ENCODE measurements at regions not wholly inside any gene's neighbourhood (a gene's known extent, or its start where the extent isn't known, plus 50 kb on each side); places are given as distances from the start of the nearest gene placed in this dataset.

GRCh38 chr3:59578129-59578528 is 528.3 kb upstream of the CFAP20DC start:
- no peak for DNase-seq

DNA sequence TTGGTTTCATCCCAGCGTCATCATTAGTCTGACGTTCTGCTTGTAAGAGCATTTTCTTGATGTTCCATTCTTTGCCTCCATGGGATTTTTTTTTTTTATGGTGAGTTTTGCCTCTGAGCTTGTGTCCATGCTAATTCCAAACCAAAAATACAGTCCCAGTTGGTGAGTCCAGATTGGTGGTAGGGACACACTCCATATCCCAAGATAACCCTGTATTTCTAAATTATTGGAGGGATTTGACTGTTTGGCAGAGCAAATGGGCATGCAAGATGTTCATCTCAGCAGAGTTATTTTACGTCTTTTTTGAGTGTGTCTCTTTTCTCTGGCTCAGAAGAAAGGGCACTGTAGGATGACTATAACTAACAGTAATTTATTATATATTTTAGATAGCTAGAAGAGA is 526.8 kb upstream of the CFAP20DC start:
- no peak for DNase-seq

DNA sequence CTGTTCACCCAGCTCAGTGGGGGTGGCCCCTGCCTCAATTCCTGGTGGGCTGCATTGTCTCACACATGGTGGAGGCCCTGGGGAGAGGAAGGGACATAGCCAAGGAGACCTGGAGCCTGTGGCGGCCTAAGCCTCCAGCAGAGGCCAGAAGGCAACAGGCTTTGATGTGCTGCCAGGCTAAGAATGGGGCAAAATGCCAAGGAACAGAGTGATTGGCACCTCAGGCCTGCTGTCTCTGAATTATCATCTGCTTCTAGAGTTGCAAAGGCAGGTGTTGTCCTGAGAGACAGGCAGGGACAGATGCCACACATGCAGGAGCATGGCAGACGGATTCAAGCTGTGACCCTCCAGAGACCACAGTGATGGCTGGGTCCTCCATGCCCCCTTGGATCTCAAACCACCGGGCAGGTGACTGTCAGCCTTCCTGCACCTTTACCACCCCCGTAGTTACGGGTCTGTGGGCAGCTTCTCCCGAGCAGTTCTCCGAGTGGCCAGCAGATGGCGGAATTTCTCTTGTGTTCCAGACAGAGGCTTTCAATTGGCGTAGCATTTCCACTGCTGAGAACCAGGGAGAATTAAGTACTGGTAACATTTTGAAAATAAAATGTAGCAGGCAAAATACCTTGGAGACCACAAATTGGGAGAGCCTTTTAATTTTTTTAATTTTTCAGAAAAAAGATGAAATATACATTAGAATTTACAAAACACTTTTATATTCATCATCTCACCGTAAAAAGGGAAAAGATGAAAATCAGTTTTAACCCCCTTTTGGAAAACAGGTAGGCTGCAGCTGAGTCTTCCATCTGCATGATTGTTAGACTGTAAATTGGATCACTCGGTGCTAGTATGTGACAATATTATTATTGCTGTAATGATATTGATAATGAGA is 525.5 kb upstream of the CFAP20DC start:
- peak; percentile 91 for DNase-seq

GRCh38 chr3:59573911-59574310 is 524.1 kb upstream of the CFAP20DC start:
- no peak for DNase-seq

DNA sequence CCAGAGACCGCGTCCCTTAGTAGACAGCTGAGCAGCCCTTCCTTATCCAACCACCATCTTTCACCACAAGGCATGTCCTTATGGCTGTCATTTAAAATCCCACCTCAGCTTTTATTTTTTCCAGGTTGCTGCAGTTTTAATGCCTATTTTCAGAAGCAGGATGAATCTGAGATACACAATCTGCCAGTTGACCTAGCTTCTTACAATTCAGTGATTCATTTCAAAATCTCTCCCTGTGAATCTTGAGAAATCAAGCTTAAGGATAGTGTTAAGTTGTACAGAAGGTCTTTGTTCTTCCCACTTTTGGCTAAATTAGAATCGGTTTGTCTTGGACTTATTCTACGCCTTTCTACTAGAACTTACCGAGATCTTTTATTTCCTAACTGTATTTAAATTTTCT is 522.3 kb upstream of the CFAP20DC start:
- DNase-seq, result no peak

DNA sequence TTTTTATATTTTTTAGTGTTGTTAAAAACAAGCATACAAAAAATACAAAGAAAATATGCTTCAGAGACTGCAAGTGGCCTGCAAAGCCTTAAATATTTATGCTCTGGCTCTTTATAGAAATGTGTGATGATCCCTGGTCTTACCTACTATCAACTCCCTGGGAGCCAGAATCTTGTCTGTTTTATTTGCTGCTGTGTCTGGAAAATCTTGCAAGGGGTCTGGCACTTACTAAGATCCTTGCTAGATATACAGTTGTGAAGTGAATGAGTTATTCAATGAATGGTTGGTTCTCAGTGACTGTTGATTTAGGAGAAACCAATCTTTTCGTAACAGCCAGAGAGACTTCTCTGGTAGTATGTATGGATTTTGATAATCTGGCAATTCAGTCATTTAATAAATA is 521.0 kb upstream of the CFAP20DC start:
- no peak for DNase-seq

- DNase-seq, result no peak
These were observed 517.8 kb upstream of the CFAP20DC start for GRCh38 chr3:59567661-59568060.

DNA sequence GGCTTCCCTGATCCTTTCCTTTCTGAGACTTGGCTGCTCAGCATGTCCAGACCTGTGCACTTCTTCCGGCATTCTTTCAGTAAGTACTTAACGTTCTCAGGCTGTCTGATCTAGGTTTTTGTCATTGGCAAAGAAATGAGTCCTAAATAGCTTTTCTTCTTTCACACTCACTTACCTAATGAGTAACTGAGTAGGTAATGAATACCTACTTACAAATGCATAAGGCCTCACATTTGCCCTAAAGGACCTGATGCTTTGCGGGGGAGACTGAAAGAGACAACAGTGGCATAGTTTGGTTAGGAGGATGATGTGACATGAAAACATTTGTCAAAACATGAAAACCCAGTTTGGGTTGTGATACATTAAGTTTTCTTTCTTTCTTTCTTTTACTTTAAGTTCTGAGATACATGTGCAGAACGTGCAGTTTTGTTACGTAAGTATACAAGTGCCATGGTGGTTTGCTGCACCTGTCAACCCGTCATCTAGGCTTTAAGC is 516.7 kb upstream of the CFAP20DC start:
- DNase-seq, result no peak

DNA sequence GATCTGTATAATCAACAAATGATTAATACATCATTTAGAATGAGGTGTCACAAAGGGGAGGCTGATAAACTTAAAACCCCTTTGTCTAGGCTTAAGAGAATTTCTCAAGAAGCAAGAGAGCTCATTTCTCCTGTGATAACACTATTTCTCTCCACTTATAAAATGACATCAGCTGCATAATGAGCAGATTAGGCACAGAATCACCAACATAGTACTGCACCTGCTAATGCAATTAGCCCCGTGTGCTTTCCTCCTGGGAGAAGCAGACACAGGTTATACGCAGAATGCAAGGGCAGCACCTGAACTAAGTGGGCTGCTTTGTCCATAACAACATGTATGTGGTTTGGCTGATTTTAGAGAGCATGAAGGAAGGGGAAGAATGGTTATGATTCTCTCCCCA is 515.3 kb upstream of the CFAP20DC start:
- DNase-seq, result no peak

GRCh38 chr3:59563966-59564365 is 514.1 kb upstream of the CFAP20DC start:
- no peak for DNase-seq

DNA sequence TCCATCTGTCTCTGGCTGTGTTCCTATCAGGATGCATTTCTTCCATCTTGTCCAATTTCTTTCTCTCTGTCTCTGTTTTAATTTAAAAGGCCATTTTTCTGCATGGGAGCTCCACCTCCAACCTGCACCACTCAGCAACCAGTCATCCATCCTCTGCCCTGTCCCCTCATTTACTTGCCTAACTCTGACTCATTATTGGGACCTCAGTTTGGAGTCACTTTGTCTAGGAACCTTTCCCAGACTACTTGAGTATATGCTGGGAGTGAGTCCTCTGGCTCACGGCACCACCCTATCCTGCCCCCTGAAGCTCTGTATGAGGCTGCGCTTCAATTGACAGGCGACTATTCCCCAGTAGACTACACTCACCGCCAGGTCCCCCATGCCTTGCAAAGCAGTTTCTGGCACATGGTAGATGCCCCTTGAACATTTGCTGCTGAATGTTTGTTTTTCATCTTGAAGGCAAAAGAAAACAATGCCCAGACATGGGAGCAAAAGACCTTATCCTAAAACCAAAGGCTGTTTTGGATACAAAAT is 513.3 kb upstream of the CFAP20DC start:
- no peak for DNase-seq

DNA sequence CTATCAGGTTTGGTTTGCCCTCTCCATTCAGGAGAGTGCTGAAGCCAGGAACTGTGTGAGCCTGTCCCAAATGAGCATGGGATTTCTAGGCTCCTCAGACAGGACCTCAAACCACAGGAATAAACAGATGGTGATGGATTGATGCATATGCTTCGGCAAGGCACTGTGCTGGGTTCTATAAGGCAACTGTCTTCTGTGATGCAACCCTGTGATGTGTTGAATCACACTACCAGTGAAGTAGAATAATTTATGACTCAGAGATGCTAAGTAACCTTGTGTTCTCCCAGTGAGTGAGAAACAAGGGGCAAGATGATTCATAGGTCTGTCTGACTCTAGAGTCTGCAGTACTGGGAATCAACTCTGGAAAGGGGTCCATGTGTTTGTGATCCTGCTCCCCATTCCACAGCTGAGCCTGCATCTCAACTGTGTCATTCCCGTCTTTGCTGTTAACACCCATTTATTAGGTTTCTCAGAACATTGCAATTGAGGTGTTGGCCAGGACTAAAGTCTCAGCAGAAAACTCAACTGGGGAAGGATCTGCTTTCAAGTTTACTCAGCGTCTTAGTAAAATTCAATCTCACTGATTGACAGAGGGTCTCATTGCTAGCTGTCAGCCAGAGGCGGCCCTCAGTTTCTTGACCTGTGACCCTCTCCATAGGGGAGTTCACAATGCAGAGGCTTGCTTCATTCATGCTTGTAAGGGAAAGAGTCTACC is 510.1 kb upstream of the CFAP20DC start:
- DNase-seq, result peak; percentile 19

DNA sequence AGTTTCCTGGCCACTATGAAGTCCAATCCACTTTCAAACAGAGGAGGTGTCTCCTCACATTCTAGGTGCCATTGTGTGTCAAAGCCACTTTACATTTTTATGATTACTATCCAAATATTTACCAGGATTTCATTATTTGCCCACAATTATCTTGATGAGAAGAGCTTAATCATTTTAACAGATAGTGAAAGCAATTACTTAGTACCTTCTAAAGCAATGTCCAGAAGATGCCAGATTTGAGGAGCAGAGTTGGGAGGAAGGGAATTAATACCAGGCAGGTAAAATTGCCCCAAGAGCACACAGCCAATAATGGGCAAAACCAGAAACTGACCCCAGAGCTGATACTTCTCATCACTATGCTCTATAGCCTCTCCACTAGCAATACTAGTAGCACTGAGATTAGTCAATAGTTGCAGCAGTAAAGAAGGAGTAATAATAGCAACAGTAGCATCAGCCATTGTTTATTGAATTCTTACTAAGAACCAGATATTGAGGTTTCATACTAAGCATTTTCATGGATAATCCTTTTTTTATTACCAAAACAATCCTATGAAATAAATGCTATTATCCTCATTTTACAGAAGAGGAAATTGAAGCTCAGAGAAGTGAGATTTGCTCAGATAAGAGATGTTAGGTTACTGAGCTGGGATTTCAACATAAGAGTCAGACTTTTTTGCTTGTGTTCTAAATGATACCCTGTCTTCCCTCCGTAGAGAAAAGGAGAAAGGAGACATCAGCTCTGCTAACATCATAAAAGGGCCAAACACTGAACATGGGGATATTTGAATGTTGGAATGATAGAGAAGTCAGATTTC is 509.3 kb upstream of the CFAP20DC start:
- DNase-seq, result no peak

DNA sequence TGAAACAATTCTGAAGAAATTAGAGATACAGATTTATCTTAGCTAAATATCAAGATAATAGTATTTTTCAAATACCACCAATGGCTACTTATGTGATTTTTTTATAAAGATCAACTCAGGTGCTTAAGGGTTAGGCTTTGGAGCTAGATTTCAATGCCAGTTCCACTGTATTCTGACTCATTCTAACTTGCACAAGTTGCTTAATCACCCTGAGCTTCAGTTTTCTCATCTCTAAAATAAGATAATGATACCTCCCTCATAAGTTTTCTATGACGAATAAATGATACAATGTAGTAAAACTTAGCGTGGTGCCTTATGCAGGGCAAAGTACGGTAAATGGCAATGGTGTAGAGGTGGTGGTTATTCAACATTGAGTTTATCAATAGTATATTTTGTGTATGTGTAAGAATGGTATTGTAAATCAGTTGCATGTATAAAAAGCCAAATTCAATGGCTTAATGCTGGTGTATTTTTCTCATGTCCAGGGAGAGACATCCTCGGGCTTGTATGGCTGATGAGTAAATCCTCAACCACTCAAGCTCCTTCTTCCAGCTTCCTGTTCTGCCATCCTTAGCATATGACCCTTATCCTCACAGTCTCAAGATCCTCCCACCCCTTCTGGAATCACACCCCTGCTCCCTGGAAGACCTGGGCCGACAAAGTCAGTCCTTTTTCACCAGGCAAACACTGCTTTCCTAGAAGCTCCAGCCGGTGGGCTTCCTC is 505.9 kb upstream of the CFAP20DC start:
- no peak for DNase-seq

DNA sequence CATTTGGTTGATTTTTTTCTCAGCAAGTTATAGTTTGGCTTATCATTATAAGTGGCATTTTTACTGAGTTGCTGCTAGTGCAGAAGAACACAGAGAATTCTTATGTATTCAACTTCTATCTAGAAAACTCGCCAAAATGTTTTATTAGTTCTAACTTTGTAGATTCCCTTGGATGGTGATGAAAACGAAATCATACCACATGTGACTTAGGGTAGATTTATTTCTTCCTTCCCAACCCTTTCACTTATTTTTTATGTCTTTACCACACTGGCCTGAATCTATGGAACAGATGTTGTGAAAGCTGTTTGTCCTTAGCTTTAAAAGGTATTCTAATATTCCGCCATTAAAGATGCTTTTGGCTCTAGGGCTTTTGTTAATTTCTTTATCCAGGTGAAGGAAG is 503.3 kb upstream of the CFAP20DC start:
- no peak for DNase-seq

- DNase-seq, result no peak
These were observed 502.0 kb upstream of the CFAP20DC start for GRCh38 chr3:59551834-59552233.

GRCh38 chr3:59549962-59550361 is 500.1 kb upstream of the CFAP20DC start:
- DNase-seq, result no peak

- no peak for DNase-seq
These were observed 498.0 kb upstream of the CFAP20DC start for GRCh38 chr3:59547874-59548273.

GRCh38 chr3:59546522-59546921 is 496.7 kb upstream of the CFAP20DC start:
- DNase-seq, result no peak

DNA sequence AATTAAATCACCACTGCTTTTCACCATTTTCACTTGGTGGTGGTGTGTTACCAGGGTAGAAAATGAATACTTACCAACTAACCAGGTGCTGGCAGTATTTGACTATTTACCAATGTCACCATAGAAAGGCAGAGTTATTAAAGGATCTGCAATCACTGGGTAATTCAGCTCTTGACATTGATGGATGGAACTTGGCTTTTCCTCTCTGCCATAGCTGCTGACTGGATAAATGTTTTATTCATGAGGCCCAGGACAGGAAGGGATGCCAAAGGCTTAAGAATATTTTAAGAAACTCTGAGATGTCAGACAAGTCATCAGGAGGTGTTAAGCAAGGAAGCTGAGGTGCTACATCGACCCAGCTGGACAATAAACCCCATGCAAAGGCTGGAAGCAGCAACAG is 495.5 kb upstream of the CFAP20DC start:
- DNase-seq, result no peak

GRCh38 chr3:59542276-59542675 is 492.5 kb upstream of the CFAP20DC start:
- DNase-seq, result no peak

DNA sequence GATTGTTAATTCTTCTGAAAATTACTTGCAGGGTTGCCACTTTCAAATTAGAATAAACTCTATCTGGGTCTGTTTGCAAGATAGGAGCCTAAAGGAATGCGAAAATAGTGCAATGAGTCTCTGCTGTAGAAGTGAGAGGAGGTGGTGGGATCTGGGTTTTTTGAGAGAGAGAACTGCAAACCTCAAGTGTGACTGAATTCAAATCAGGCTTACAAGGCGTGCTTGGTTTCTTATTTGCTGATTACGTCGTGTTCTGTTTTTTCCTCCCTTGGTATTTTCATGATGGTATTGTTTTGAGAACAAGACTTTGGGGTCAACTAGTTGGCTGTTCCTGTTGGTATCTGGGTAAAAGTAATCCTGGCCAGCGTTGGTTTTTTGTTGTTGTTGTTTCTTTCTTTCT is 490.9 kb upstream of the CFAP20DC start:
- DNase-seq, result no peak

Data from stimulated activated CD4-positive, alpha-beta T cell treated with anti-CD3 and anti-CD28 coated beads, Interleukin-4, amount 100 ng/mL, for 1 hour (primary cell).